RWPE2 (cell line): ENCODE measurements at regions not wholly inside any gene's neighbourhood (a gene's known extent, or its start where the extent isn't known, plus 50 kb on each side); places are given as distances from the start of the nearest gene placed in this dataset.

Experiments used
- ATAC-seq: fragments of 200-7000 bp; cut with Tn5 transposase; 3 replicates; pipeline ENCODE4 v1.9.1; 2021; ENCODE audit warnings: low read depth
- DNase-seq: peaks from one replicate; pipeline ENCODE4 v3.0.0-alpha.2; 2020; ENCODE audit warnings: low spot score
- H3K27ac ChIP-seq: fragments of 450-650 bp; 2 replicates; pipeline ENCODE4 v1.5.1; 2017; ENCODE audit warnings: mild to moderate bottlenecking; ENCODE audit not compliant: poor library complexity, severe bottlenecking
- H3K27me3 ChIP-seq: fragments of 250-450 bp; sonication (Bioruptor Pico); 2 replicates; pipeline ENCODE4 v1.5.1; 2021; ENCODE audit warnings: mild to moderate bottlenecking, moderate library complexity; ENCODE audit not compliant: insufficient read depth, poor library complexity, severe bottlenecking
- H3K36me3 ChIP-seq: fragments of 250-450 bp; sonication (Bioruptor Pico); 2 replicates; pipeline ENCODE4 v1.5.1; 2020; ENCODE audit warnings: low read depth, mild to moderate bottlenecking, moderate library complexity
- H3K4me1 ChIP-seq: fragments of 250-450 bp; sonication (Bioruptor Pico); 2 replicates; pipeline ENCODE4 v1.5.1; 2021; ENCODE audit warnings: mild to moderate bottlenecking, moderate library complexity; ENCODE audit not compliant: insufficient read depth, poor library complexity, severe bottlenecking
- H3K4me3 ChIP-seq: fragments of 250-450 bp; sonication (Bioruptor Pico); 2 replicates; pipeline ENCODE4 v1.5.1; 2021; ENCODE audit warnings: mild to moderate bottlenecking, moderate library complexity; ENCODE audit not compliant: severe bottlenecking
- H3K9me3 ChIP-seq: fragments of 250-450 bp; sonication (Bioruptor Pico); 2 replicates; pipeline ENCODE4 v1.5.1; 2021; ENCODE audit warnings: mild to moderate bottlenecking, moderate library complexity; ENCODE audit not compliant: severe bottlenecking
- TF ChIP-seq, protein P1 (sequence below): fragments of 450-650 bp; IDR thresholded peaks from one replicate; pipeline ENCODE4 v1.5.1; 2017; ENCODE audit warnings: mild to moderate bottlenecking, moderate library complexity; ENCODE audit not compliant: poor library complexity, severe bottlenecking

DNA sequence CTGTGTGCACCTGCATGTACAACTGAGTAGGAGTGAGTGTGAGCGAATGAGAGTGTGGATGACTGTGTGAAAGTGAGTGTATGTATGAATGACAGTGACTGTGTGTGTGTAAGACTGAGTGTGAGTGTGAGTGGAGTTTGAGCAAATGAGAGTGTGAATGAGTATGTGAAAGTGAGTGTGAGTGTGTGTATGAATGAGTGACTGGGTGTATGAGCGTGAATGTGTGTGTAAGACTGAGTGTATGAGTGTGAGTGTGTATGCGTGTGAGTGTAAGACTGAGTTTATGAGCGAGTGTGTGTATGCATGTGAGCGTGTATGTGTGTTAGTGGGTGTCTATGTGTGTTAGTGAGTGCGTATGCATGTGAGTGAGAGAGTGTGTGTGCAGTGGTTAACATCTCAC lies 220.8 kb downstream of the QKI start:
- Histone ChIP-seq H3K9me3 (no peaks in the 10 kb centered on the region), H3K4me3 (no peak overlapping the region), H3K27me3 (no peaks in the 10 kb centered on the region), H3K27ac (no peak overlapping the region), H3K4me1 (peaks cover 4% of the 10 kb centered on the region), H3K36me3 (no peaks in the 10 kb centered on the region)
- no peak for ATAC-seq
- TF ChIP-seq, protein P1, sequence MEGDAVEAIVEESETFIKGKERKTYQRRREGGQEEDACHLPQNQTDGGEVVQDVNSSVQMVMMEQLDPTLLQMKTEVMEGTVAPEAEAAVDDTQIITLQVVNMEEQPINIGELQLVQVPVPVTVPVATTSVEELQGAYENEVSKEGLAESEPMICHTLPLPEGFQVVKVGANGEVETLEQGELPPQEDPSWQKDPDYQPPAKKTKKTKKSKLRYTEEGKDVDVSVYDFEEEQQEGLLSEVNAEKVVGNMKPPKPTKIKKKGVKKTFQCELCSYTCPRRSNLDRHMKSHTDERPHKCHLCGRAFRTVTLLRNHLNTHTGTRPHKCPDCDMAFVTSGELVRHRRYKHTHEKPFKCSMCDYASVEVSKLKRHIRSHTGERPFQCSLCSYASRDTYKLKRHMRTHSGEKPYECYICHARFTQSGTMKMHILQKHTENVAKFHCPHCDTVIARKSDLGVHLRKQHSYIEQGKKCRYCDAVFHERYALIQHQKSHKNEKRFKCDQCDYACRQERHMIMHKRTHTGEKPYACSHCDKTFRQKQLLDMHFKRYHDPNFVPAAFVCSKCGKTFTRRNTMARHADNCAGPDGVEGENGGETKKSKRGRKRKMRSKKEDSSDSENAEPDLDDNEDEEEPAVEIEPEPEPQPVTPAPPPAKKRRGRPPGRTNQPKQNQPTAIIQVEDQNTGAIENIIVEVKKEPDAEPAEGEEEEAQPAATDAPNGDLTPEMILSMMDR = no peak
- no peak for DNase-seq

DNA sequence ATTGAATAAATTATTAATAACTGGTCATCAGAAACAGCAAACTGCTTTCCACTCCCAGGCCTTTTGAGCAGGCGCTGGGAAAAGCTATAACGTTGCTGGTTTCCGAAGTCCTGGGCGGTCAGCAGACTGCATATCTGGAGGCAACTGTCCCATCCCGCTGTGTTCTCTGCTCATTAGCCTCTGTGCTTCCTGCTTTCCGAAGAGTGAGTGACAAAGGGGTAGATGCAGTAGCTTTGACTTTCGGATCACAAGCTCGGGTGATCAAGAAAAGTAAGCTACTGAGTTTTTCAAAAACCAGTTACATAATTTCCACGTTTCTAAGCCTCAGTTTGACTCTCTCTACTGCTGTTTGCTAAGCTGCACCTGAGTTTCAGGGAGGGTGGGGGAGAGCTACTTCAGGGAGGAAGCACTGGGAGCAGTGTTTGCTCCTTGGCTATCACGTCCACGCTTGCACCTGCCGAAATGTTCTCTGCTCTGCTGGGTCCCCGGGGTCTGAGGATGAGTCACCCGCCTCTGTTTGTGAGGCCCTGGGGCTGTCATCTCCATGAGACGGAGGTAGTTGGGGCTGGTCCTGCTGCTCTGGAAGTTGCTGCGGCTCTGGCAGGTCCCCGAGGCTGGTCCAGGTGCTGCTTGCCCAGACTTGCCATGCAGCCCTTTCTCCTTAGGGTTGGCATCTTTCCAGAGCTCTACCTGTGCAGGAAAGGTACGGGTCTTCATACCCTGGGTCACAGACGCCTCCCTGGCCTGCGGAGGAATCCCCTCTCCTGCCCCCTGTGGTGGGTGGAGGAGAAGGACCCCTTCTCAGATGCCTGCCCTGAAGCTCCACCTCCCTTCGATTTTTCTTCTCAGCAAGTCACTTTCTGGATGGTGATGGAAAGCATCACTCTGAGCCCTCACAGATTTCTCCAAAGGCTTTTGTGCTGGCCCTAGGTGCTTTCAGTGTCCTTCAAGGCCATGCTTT lies 220.0 kb downstream of the QKI start:
- no peaks in the 10 kb centered on the region for H3K9me3 ChIP-seq
- DNase-seq (peak; percentile 79), ATAC-seq (peak; percentile 92)
- H3K36me3 ChIP-seq = no peaks in the 10 kb centered on the region
- H3K27ac ChIP-seq = no peak overlapping the region
- H3K4me1 ChIP-seq = peaks cover 4% of the 10 kb centered on the region
- TF ChIP-seq, protein P1 = no peak
- H3K27me3 ChIP-seq = no peaks in the 10 kb centered on the region
- no peak overlapping the region for H3K4me3 ChIP-seq

DNA sequence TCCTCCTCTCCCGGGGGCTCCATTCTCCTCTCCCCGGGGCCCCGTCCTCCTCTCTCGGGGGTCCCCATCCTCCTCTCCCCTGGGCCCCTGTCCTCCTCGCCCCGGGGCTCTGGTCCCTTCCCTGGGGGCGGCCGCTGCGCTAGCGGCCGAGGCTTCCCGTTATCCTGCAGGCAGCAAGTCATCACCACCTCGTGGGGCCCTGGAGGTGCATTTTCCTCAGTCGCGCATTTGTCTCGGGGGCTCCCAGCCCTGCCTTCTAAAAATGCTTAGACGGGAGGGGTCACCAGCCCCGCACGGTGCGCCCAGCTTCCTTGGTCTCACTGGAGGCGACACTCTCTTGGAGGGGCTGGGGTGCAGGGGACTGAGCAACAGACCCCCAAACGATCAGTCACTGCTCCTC lies 216.5 kb downstream of the QKI start:
- Histone ChIP-seq H3K4me1 (peaks cover 4% of the 10 kb centered on the region), H3K27ac (no peak overlapping the region), H3K27me3 (no peaks in the 10 kb centered on the region), H3K4me3 (no peak overlapping the region), H3K9me3 (no peaks in the 10 kb centered on the region), H3K36me3 (no peaks in the 10 kb centered on the region)
- DNase-seq (no peak), ATAC-seq (no peak)
- TF ChIP-seq, protein P1 = no peak

DNA sequence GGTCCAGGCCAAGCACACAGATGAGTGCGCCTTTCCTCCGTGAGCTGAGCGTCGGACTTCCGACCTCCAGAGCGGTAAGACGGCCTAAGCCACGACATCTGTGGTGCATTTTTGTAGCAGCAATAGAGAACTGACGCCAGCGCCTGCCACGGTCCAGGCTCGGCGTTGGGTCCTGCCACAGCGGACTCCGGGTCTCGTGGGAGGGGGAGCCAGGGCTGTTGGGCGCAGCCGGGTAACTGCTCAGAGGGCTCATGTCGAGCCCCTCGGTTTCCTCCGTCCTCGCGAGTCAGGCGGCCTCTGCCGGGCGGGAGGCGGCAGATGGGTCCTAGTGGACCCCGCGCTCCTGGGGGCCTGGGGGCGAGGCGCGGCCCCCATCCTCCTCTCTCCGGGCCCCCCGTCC lies 216.1 kb downstream of the QKI start:
- Histone ChIP-seq H3K36me3 (no peaks in the 10 kb centered on the region), H3K4me1 (peaks cover 4% of the 10 kb centered on the region)
- no peak for ATAC-seq

More for the DNA sequence above, 216.1 kb downstream of the QKI start:
- H3K4me3 ChIP-seq = no peak overlapping the region
- H3K27ac ChIP-seq = no peak overlapping the region
- TF ChIP-seq, protein P1 = no peak
- no peaks in the 10 kb centered on the region for H3K27me3 ChIP-seq
- no peak for DNase-seq
- H3K9me3 ChIP-seq = no peaks in the 10 kb centered on the region
